Stimulated activated CD4-positive, alpha-beta T cell treated with anti-CD3 and anti-CD28 coated beads, Interleukin-2, amount 100 ng/mL, for 48 hours (primary cell): ENCODE measurements at regions not wholly inside any gene's neighbourhood (a gene's known extent, or its start where the extent isn't known, plus 50 kb on each side); places are given as distances from the start of the nearest gene placed in this dataset.
"Not testable (repeated sequence)": the region's sequence is repeated elsewhere in the genome, so short reads cannot be mapped to it uniquely, and the experiment has no call there.

Experiments
- DNase-seq, 2 donors: peaks; one replicate each; pipeline ENCODE4 v3.0.0-alpha.2; 2020

- DNase-seq: not testable (repeated sequence)
These were observed 161.8 kb upstream of the PTPN20 start for GRCh38 chr10:46749470-46749869.

GRCh38 chr10:46753763-46754162 is 157.5 kb upstream of the PTPN20 start:
- not testable (repeated sequence) for DNase-seq

DNA sequence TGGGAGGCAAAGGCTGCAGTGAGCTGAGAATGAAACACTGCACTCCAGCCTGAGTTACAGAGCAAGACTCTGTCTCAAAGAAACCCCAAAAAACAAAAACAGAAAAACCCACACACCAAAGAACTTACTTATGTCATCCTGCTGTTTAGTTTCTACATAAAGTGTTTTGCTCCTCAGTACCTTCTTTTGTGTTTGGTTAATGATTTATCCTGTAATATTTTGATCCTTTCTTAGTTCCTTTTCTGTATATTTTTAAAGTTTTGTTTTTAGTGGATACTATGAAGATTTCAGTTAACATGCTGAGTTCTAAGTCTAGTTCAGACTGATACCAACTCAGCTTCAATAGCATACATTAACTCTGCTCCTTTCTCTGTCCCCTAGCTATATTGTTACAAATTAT is 149.8 kb upstream of the PTPN20 start:
- DNase-seq: not testable (repeated sequence)

DNA sequence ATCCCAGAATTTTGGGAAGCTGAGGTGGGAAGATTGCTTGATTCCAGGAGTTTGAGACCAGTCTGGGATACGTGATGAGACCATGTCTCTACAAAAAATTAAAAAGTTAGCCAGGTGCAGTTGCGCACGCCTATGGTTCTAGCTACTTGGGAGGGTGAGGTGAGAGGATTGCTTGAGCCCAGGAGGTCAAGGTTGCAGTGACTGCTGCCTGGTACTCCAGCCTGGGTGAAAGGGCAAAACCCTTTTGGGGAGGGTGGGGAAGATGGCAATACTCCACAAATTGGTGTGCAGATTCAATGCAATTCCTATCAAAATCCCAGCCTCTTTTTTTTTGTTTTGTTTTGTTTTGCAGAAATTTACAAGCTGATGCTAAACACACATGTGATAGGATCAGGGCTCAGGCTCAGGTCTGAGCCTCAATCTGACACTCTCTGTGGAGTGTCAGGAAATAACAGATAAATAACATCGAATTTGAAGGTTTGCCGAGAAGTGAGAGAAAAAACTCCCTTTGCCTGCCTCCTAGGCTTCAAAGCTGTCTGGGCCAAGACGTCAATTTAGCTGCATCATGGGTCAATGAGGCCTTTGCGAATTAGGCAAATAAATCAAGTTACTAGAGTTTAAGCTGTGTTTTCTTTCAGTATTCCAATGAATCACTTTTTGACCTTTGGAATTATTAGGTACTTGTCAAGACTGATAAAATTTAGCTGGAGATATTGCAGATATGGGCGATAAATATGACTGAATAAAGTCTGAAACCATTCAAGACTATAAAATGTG is 142.5 kb upstream of the PTPN20 start:
- not testable (repeated sequence) for DNase-seq

- not testable (repeated sequence) for DNase-seq
These were observed 137.9 kb upstream of the PTPN20 start for GRCh38 chr10:46773178-46773896.

GRCh38 chr10:46773897-46774236 is 137.4 kb upstream of the PTPN20 start:
- not testable (repeated sequence) for DNase-seq

- DNase-seq: not testable (repeated sequence)
These were observed 136.9 kb upstream of the PTPN20 start for GRCh38 chr10:46774366-46774765.

DNA sequence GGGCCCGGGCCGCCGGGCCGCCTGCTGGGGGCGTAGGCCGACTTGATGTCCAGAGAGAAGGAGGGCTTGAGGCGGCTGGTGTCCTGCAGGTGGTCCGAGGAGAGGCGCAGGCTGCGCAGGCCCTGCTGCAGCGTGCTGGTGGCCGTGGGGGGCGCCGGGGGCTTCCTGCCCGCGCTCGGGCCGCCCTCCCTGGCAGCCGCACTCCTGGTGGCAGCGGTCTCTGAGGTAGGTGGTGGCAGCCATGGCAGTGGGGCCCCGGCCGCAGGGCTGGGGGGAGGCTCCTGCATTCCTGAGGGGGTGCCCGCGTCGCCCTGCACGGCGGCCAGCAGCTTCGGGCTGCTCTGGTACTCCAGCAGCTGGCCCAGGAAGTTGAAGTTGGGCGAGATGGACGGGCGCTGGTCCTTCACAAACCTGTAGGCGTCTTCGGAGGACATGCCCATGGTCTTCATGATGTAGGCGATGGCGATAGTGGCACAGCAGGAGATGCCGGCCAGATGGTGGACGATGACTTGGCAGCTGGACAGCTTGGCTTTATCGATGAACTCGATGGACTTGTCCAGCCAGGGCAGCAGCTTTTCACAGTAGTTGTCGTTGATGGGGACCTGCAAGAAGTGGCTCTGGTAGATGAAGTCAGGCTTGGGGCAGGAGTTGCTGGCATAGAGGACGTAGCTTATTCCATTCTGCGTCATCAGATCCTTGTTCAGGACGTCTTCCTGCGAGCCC is 136.1 kb upstream of the PTPN20 start:
- not testable (repeated sequence) for DNase-seq

GRCh38 chr10:46775668-46776059 is 135.6 kb upstream of the PTPN20 start:
- not testable (repeated sequence) for DNase-seq

DNA sequence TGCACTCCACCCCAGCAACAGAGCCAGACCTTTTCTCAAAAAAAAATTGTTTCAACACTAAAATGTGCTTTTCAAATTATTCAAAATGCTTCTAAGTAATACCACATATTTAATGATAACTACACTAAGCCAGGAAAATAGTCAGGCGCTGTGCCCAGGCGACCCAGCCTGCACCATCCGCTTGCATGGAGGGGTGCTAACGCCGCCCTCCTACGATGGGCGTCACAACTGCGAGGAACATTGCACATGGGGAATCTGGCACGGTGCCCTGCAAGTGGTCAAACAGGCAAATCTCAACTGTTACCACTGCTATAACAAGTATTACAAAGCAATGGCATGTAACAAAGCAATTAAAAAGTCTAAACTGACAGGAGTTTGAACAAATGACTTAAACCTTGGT is 131.7 kb upstream of the PTPN20 start:
- DNase-seq: not testable (repeated sequence)

DNA sequence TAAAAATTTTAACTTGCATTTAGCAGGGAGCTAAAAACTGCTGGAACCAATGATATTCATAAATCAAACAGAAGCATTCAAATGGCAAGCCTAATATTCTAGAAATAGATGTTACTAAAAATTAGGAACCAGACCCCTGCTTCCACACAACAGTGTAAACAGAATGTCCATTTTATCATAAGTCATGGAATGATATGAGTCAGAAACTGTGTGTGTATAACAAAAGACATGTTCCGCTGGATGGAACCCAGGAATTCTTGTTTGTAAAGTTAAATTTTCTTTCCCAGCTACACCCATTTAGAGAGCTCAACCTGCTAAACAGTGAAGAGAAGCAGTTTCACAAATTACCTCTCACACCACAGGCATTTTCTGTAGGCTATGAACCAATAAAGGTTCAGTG is 131.1 kb upstream of the PTPN20 start:
- not testable (repeated sequence) for DNase-seq

DNA sequence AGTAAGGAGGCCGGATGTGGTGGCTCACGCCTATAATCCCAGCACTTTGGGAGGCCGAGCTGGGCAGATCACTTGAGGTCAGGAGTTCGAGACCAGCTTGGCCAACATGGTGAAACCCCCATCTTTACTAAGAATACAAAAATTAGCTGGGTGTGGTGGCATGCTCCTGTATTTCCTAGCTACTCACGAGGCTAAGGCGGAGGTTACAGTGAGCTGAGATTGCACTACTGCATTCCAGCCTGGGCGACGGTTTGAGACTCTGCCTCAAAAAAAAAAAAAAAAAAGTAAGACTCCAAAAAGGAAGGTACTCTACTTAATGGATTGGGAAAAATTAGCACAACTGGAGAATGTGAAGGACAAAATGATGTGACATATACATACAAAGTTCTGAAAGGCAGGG is 130.2 kb upstream of the PTPN20 start:
- not testable (repeated sequence) for DNase-seq

DNA sequence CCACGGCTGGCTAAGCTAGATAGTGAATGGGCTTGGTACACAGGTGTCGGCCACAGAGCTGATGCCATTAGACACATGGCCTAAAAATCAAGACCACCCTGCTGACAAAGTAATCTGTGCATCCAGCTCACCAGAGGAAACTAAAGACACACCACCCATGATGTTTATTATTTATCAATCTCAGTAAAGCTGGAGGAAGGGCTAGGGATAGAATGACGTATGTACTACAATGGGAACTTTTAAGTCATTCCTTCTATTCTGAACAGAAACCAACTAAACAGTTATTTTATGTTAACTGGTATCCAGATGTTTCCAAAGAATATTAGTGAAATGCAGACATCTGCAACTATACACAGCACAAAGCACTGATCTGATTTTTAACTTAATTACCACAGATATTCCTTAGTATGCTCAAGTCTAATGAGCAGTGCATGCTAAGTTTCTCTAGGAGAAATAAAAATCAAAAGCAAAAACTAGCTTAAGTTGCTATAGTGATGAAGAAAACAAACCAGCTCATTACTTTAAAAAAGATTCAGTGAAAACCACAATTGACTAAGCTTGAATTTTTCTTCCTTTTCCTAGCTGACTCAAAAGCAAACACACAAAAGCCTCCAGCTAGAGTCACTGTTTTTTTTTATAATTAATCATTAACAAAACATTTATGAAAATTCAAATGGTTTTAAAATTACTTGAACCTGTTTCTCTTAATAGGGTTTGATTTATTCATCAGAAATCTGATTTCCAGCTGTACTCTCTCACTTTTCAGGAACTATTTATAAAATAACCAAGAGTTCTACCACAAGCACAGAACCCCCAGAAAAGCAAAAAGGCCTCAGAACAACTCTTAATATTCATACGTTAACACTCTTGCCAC is 129.0 kb upstream of the PTPN20 start:
- not testable (repeated sequence) for DNase-seq

GRCh38 chr10:46784665-46785064 is 126.6 kb upstream of the PTPN20 start:
- not testable (repeated sequence) for DNase-seq

DNA sequence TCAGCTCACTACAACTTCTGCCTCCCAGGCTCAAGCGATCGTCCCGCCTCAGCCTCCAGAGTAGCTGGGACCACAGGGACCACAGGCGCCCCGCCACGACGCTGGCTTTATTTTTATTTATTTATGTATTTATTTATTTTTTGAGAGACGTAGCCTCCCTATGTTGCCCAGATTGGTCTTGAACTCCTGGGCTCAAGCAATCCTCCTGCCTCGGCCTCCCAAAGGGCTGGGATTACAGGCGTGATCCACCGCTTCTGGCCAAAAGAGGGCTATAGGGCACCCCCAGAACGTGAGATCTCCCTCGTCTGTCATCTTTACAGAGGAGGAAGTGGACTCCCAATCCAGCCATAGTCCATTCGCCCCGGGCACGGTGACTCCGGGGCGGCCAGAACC is 125.1 kb upstream of the PTPN20 start:
- DNase-seq: not testable (repeated sequence)

DNA sequence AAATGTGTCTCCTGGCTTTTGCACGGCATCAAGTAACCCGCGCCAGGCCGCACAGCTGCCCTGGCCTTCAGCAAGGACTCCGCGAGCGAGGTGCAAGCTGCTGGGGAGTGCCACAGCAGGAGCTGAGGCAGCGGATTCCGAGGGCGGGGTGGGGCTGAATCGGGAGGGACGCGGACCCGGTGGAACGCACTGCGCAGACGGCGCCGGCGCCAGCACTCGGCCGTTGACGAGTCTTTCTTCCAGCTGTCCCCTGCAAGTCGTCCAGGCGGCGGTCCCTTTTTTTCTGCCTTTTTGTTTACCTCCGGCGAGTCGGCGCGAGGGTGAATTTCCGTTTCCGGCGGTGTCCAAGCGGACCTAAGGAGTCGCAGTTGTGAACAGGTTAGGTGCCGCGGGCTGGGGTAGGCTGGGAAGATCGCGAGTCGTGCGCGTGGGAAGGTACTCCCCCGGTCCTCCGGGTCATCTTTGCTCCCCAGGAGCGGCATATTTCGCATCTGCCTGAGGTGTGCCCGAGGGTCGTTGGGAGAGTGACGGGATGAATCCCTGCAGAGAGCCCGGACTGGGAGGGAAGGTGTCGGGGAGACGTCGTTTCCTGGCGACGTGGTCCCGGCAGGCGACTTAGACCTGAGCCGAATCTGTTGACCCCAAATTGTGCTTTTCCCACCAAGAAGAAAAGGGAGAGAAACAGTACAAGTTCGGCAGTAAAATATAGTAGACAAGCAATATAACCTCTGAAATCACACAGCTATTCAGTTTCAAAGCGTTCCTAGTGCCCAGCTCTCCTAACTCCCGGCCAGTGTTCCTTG is 124.5 kb upstream of the PTPN20 start:
- peak; percentile 54 to 67 for DNase-seq

DNA sequence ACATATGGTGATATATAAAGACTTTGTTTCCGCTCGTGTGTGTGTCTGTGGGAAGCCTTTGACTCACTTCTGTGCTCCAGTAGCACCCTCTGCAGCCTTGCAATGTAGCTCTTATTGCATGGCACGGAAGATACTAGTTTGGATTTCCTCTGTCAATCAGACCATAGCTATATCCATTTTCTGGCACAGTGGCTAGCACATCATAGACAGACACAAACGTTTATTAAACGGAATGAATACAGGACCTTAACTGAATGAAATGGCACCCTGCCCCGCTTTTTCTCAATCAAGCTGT is 124.0 kb upstream of the PTPN20 start:
- DNase-seq: no peak

- DNase-seq: not testable (repeated sequence)
These were observed 118.4 kb upstream of the PTPN20 start for GRCh38 chr10:46792657-46793357.

GRCh38 chr10:46796351-46796750 is 114.9 kb upstream of the PTPN20 start:
- not testable (repeated sequence) for DNase-seq

DNA sequence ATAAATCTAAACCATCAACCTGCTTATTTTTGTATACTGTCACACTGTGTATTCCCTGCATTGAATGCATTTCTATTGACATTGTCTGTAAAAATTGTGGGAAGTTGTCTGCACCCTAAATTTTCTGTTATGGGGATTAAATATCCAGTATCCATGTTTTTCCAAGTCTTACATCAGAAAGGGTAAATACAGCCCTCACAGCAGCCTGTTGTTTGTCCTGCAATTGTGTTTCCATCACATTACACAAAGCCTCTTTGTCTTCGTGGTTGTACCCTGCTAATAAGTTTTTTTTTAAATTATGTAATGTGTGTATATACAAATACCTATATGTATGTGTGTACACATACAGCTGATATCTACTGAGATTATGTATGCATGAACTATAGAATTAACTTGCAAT is 109.2 kb upstream of the PTPN20 start:
- DNase-seq: not testable (repeated sequence)

DNA sequence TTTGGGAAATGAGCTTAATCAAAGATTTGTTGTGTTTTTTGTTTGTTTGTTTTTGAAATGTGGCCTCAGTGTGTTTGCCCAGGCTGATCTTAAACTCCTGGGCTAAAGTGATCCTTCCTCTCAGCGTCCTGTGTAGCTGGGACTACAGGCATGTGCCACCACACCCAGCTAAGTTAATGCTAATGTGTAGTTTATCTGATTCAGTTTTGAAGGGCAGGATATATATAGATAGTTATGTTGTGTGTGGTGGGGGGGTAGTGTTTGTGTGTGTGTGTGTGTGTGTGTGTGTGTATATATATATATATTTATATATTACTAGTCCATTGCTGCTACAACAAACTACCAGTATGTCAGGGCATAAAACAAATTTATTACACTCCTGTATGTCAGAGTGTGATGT is 108.1 kb upstream of the PTPN20 start:
- not testable (repeated sequence) for DNase-seq
